Stimulated activated CD8-positive, alpha-beta memory T cell treated with anti-CD3 and anti-CD28 coated beads, Interleukin-2, amount 100 ng/mL, for 48 hours (primary cell): ENCODE measurements at regions not wholly inside any gene's neighbourhood (a gene's known extent, or its start where the extent isn't known, plus 50 kb on each side); places are given as distances from the start of the nearest gene placed in this dataset.
"Not testable (repeated sequence)": the region's sequence is repeated elsewhere in the genome, so short reads cannot be mapped to it uniquely, and the experiment has no call there.

Source experiments
- DNase-seq, 2 donors: peaks; one replicate each; pipeline ENCODE4 v3.0.0-alpha.2; 2020; ENCODE audit warnings: low read depth in 2 of 2

DNA sequence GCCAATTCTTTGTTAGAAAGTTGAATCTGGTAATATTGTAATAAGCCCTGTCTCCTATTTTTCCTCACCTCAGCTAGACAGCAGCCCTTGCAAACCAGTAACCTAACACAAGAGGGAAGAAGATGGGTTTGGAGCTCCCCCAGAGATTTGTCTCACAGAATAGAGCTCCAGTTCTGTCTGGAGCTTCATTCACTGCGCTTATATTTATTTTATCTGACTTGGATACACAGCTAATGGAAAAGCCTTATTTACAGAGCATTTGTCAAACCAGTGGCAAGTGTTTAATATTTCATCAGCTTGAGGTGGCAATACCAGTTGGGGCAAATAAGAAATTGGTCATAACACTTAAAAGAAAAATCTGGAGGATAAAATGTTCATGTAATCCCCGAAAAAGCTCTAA, 1094.0 kb downstream of the FSCB start:
- DNase-seq = no peak

- no peak for DNase-seq
Observed at GRCh38 chr14:43411841-43412240, 1095.2 kb downstream of the FSCB start.

- no peak for DNase-seq
Observed at GRCh38 chr14:43410631-43411030, 1096.5 kb downstream of the FSCB start.

DNA sequence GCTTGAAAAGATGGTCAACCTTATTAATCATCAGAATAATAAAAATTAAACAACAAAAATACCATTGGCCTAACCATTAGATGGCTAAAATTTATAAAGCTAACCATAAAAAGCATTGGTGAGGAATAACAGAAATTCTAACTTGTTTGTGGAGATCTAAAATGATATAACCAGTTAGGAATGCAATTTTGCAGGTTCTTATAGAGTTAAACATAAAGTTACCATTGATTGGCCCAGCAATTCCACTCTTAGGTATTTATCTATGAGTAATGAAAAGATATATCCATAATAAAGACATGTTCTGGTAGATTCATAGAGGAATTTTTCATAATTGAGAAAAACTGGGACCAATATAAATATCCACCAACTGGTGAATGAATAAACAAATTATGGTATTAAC, 1098.6 kb downstream of the FSCB start:
- DNase-seq = no peak

- DNase-seq = no peak
Observed at GRCh38 chr14:43407706-43408105, 1099.4 kb downstream of the FSCB start.

DNA sequence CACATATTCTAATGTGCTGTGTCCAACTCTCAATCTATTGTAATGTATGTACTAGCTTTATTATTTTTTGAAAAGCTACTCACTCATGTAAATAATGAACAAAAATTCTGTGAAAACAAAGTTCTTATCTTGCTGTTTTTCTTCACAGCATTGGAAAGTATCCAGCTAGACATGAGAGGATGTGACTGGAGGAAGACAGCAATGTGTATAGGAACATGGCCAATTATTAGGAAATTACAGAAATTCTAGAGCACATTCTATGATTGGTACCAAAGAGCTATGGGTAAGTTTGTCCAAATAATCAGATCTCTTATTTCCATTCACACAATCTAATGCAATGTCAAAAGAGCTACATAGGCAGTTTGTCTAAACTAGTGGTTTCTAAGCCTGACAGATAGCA, 1100.2 kb downstream of the FSCB start:
- no peak for DNase-seq

DNA sequence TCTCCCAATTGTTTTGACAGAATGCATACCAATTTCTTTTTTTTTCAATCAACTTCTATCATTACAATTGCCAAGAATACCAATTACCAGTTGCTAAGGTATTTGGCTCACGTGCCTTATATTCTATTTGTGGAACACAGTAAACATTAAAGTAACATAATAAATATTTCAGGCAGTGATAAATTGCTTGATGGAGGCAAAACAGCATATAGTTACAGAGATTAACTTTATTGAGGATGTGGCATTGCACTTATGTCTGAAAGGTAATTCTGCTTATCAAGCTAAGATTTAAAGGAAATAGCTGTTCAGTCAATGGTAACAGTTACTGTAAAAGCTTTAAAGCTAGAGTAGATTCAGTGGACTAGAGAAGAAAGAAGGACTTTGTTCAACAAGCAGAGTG, 1107.8 kb downstream of the FSCB start:
- DNase-seq = no peak

- not testable (repeated sequence) for DNase-seq
Observed at GRCh38 chr14:43370565-43370896, 1136.6 kb downstream of the FSCB start.

DNA sequence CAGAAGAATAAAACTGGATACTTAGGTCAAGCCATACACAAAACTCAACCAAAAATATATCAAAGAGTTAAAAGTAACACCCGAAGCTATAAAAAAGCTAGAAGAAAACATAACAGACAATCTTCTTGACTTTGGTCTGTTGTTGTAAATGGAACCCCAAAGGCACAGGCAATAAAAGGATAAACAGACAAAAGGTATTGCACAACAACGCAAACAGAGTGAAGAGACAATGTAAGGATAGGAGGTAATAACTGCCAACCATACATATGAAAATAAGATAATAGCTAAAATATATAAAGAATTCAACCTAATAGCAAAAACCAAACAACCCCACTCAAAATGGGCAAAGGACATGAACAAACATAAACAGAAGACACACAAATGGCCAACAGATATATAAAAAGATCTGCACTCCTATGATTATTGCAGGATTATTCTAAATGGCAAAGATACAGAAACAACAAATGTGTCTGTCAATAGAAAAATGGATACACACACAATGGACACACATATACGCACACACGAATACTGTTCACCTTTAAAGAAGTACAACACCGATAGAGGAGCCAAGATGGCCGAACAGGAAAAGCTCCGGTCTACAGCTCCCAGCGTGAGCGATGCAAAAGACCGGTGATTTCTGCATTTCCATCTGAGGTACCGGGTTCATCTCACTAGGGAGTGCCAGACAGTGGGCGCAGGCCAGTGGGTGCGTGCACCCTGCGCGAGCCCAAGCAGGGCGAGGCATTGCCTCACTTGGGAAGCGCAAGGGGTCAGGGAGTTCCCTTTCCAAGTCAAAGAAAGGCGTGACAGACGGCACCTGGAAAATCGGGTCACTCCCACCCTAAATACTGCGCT, 1137.1 kb downstream of the FSCB start:
- DNase-seq = no peak

- DNase-seq = no peak
Observed at GRCh38 chr14:43362586-43362985, 1144.5 kb downstream of the FSCB start.

DNA sequence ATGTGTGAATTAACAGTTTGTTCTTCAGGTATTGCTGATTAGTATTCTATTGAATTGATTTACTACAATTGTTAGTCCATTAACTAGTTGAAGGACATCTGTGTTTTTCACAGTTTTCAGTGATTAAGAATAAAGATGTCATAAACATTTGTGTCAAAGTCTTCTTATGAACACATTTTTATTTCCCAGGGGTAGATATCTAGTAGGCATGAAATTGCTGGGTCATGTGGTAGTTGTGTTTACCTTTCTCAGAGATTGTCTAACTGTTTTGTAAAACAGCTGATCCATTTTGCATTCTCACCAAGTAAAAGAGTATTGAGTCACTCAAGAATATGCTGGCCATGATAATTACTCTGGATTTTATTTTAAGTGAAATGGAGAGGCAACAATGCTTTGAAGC, 1145.3 kb downstream of the FSCB start:
- DNase-seq = no peak

DNA sequence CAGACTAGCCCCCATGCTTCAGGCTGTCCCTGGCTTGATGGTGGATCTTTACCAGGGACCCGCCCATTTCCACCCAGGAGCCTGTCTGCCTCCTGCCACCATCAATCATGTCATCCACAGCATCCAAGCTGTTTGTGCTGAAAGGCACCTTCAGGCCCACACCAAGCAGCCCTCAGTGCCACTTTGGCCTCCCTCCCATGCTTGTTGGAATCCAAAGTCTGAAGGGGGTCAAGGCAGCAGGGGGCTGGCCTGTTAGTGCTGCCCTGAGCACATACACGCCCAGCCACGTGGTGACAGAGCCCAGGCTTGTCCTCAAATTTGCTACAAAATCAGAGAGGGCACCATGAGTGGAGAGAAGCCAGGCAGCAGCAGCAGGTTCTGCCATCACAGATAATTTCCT, 1146.8 kb downstream of the FSCB start:
- DNase-seq = no peak

DNA sequence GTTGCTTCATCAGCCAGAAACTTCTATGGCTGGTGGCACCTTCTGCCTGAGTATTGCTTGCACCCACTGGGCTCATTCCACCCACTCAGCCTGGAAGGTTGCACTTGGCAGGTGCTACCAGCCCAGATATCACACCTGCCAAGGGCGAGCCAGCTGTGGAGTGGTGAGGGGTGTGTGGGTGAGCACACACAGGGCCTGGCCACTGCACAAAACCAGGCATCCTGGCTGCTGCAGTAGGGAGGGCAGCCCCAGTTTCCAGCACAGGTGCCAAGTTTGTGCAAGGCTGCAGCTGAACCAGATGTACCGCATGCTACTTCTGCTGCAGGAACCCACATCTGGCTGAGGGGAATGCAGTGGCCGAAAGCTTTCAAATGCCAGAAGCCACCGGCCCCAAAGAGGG, 1147.8 kb downstream of the FSCB start:
- DNase-seq = no peak

DNA sequence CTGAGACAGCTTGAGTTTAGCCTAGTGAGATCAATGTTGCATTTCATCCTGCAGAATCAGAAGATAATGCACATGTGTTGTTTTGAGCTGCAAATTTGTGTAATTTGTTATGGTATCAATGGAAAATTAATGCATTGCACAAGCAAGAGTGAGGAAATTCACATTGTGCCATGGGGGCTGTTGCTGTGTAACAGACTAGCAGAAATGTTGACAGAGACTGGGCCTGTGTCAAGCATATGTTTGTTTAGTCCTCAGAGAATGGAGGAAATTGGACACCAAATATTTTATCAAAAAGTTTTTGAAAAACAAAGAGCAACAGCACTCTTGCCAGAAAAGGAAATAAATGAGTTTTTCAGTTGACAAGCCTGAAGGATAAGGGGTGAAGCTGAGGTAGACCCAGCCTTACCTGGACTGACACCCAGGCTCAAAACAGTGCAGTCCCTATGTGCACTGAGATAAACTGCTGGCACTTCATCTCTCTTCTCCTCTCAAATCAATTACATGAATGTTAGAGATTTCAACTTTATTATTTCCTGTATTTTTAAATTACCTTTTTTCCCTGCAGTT, 1150.0 kb downstream of the FSCB start:
- DNase-seq = no peak

GRCh38 chr14:43356382-43356781, 1150.7 kb downstream of the FSCB start:
- no peak for DNase-seq

DNA sequence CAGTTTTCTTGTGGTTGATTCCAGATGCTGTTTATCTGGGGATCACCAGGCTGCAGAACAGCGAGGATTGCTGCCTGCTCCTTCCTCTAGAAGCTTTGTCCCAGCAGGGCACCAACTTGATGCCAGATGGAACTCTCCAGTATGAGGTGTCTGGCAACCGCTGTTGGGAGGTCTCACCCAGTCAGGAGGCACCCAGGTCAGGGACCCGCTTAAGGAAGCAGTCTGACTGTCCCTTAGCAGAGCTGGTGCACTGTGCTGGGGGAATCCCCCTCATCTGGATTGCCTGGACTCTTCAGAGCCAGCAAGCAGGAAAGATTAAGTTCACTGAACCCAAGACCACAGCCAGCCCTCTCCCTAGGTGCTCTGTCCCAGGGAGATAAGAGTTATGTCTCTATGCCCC, 1165.2 kb downstream of the FSCB start:
- no peak for DNase-seq

DNA sequence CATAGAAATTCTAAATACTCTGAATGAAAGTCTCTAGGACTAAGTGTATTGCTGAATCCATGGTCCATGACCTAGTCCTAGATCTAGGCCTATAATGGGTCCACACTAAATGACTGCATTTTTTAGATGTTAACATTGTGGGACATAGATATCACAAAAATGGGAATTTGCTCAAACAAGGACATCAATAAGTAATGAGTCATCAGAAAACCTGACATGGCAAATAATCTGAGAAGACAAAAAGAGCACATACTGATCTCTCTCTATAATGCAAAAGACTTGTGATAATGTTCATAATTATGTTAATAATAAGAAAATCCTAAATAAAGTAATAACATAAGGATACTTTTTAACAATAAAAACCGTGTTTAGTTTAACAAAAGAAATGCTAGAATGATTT, 1168.4 kb downstream of the FSCB start:
- DNase-seq = no peak

GRCh38 chr14:43336351-43336750, 1170.7 kb downstream of the FSCB start:
- DNase-seq = no peak

GRCh38 chr14:43326501-43327407, 1180.3 kb downstream of the FSCB start:
- not testable (repeated sequence) for DNase-seq

- DNase-seq = no peak
Observed at GRCh38 chr14:43316427-43316826, 1190.7 kb downstream of the FSCB start.

DNA sequence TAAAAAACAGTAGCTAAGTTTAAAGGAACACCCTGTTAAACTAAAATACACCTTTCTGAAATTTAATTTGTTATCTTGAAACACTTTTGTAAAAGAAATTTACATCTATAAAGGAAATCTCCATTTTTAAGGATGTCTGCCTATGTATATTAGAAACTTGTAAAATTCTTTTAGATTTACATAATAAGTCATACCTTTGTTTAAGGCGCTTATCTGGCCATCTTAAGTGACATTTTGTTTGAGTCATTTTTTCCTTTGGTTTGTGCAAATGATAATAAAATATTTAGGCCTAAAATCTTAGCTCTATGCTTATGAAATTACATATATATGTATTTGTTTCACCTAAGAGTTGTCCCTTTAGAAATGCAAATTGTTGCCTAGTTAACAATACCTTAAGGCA, 1193.4 kb downstream of the FSCB start:
- DNase-seq = no peak

GRCh38 chr14:43308421-43309110, 1198.5 kb downstream of the FSCB start:
- DNase-seq = no peak
